ENCODE measurements at regions not wholly inside any gene's neighbourhood (a gene's known extent, or its start where the extent isn't known, plus 50 kb on each side); places are given as distances from the start of the nearest gene placed in this dataset.

DNA sequence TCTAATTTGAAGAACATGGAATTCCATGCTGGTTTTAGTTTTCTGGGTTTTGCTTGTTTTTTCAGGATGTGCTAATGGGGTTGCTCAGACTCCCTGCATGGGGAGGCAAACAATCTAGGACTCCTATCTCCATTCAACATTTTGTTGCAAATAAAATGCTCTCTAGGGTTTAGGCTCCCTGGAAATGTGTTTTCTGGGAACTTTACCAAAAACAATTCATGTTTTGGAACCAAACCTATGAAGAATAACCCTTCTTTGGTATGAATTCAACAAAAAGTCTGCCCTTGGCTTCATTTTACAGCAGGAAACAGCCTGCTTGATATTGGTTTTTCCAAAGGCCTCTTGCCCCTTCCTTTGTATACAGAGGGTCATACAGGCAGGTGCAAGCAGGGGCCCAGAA lies 217.7 kb downstream of the FOXA2 start:
- TF ChIP-seq, protein P1, sequence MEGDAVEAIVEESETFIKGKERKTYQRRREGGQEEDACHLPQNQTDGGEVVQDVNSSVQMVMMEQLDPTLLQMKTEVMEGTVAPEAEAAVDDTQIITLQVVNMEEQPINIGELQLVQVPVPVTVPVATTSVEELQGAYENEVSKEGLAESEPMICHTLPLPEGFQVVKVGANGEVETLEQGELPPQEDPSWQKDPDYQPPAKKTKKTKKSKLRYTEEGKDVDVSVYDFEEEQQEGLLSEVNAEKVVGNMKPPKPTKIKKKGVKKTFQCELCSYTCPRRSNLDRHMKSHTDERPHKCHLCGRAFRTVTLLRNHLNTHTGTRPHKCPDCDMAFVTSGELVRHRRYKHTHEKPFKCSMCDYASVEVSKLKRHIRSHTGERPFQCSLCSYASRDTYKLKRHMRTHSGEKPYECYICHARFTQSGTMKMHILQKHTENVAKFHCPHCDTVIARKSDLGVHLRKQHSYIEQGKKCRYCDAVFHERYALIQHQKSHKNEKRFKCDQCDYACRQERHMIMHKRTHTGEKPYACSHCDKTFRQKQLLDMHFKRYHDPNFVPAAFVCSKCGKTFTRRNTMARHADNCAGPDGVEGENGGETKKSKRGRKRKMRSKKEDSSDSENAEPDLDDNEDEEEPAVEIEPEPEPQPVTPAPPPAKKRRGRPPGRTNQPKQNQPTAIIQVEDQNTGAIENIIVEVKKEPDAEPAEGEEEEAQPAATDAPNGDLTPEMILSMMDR (IDR thresholded peaks at IDR 0.05), result no peak
- Mint-ChIP-seq H3K4me3 (ENCODE audit: unreplicated experiment) (no peak overlapping the region), H3K4me1 (ENCODE audit: low read depth) (no peaks in the 10 kb centered on the region), H3K36me3 (ENCODE audit: low read depth) (no peaks in the 10 kb centered on the region), H3K27ac (ENCODE audit: unreplicated experiment) (no peak overlapping the region), H3K9me3 (ENCODE audit: low read depth) (peaks cover 4% of the 10 kb centered on the region), H3K27me3 (ENCODE audit: low read depth) (peaks cover 6% of the 10 kb centered on the region)
- no peak for DNase-seq (ENCODE audit: low spot score)

- Mint-ChIP-seq H3K27ac (ENCODE audit: unreplicated experiment) (no peak overlapping the region), H3K36me3 (ENCODE audit: low read depth) (no peaks in the 10 kb centered on the region), H3K27me3 (ENCODE audit: low read depth) (peaks cover 4% of the 10 kb centered on the region), H3K9me3 (ENCODE audit: low read depth) (no peaks in the 10 kb centered on the region), H3K4me3 (ENCODE audit: unreplicated experiment) (no peak overlapping the region), H3K4me1 (ENCODE audit: low read depth) (no peaks in the 10 kb centered on the region)
- TF ChIP-seq, protein P1 (IDR thresholded peaks at IDR 0.05), result no peak
- no peak for DNase-seq (ENCODE audit: low spot score)
These were observed 229.7 kb downstream of the FOXA2 start for GRCh38 chr20:22354647-22355046.

DNA sequence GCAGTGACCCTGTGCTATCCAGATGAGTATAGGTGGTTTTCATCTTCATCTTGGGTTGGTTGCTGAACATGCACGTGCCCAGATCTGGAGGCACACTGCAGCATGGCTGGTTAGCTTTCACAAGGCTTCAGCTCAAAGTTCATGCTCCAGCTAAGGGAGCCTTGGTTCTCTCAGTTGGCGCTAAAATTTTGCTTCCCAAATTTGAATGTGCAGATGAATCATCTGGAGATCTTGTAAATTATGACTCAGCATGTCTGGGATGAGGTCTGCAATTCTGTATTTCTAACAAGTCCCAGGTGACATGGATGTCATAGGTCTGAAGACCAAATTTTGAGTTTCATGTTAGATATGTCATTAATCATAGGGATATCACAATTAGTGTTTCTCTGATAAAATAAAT lies 230.8 kb downstream of the FOXA2 start:
- H3K4me3 Mint-ChIP-seq (ENCODE audit: unreplicated experiment), result no peak overlapping the region
- no peaks in the 10 kb centered on the region for H3K9me3 Mint-ChIP-seq (ENCODE audit: low read depth)
- H3K27ac Mint-ChIP-seq (ENCODE audit: unreplicated experiment), result no peak overlapping the region
- DNase-seq (ENCODE audit: low spot score), result no peak
- no peaks in the 10 kb centered on the region for H3K36me3 Mint-ChIP-seq (ENCODE audit: low read depth)
- TF ChIP-seq, protein P1 (IDR thresholded peaks at IDR 0.05), result no peak
- peaks cover 10% of the 10 kb centered on the region for H3K27me3 Mint-ChIP-seq (ENCODE audit: low read depth)
- H3K4me1 Mint-ChIP-seq (ENCODE audit: low read depth), result no peaks in the 10 kb centered on the region

DNA sequence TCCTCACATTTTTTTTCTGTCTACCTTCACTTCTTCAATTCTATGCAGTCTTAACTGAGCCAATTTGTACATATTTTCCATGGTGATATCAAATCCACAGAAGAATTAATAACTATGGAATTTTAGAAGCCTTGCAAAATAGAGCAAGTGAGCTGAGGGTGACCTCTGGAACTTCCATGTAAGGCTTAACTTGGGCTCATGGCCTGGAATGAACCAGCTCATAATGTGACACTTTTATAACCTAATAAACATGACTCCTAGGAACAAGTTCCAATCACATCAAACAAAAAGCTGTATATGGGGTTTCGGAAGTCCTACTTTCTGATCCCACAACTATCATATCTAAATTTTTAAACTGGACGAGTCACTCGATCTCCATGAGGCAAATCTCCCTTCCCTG lies 232.4 kb downstream of the FOXA2 start:
- Mint-ChIP-seq H3K9me3 (ENCODE audit: low read depth) (no peaks in the 10 kb centered on the region), H3K27ac (ENCODE audit: unreplicated experiment) (no peak overlapping the region), H3K4me1 (ENCODE audit: low read depth) (no peaks in the 10 kb centered on the region), H3K36me3 (ENCODE audit: low read depth) (no peaks in the 10 kb centered on the region), H3K4me3 (ENCODE audit: unreplicated experiment) (no peak overlapping the region), H3K27me3 (ENCODE audit: low read depth) (peaks cover 10% of the 10 kb centered on the region)
- no peak for DNase-seq (ENCODE audit: low spot score)
- TF ChIP-seq, protein P1 (IDR thresholded peaks at IDR 0.05), result no peak

DNA sequence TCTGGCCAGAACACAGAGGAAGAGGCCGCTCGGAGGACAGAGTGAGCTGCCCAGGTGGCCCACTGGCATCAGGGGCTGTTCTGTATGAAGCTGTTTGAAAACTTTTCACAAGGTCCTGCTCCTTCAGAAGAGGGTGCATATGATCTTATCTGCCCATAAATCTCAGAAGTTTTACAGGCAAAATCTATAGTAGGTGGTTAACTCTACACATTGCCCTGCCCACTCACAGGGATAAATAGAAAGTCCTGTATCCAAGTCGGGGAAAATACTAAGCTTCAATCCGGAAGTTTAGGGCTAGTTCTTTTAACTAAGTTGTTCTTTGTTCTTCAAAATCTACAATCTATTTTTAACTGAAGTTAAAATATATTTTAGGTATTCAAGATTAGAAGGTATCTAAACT lies 233.7 kb downstream of the FOXA2 start:
- Mint-ChIP-seq H3K36me3 (ENCODE audit: low read depth) (no peaks in the 10 kb centered on the region), H3K27me3 (ENCODE audit: low read depth) (peaks cover 6% of the 10 kb centered on the region)

More for the DNA sequence above, 233.7 kb downstream of the FOXA2 start:
- H3K27ac Mint-ChIP-seq (ENCODE audit: unreplicated experiment), result no peak overlapping the region
- H3K9me3 Mint-ChIP-seq (ENCODE audit: low read depth), result no peaks in the 10 kb centered on the region
- H3K4me1 Mint-ChIP-seq (ENCODE audit: low read depth), result no peaks in the 10 kb centered on the region
- no peak for DNase-seq (ENCODE audit: low spot score)
- no peak overlapping the region for H3K4me3 Mint-ChIP-seq (ENCODE audit: unreplicated experiment)
- TF ChIP-seq, protein P1 (IDR thresholded peaks at IDR 0.05), result no peak
